HEK293T (cell line): ENCODE measurements at regions not wholly inside any gene's neighbourhood (a gene's known extent, or its start where the extent isn't known, plus 50 kb on each side); places are given as distances from the start of the nearest gene placed in this dataset.
"Not testable (repeated sequence)": the region's sequence is repeated elsewhere in the genome, so short reads cannot be mapped to it uniquely, and the experiment has no call there.

Source experiments
- CTBP1 ChIP-seq: fragments of 450-650 bp; IDR thresholded peaks from 2 replicates; pipeline ENCODE4 v1.6.1; 2016; ENCODE audit warnings: borderline replicate concordance
- FOXA1 ChIP-seq: fragments of 450-650 bp; IDR thresholded peaks from 2 replicates; pipeline ENCODE4 v1.6.1; 2016; ENCODE audit warnings: mild to moderate bottlenecking
- FOXK2 ChIP-seq: fragments of 450-650 bp; IDR thresholded peaks from 2 replicates; pipeline ENCODE4 v1.6.1; 2016; ENCODE audit warnings: mild to moderate bottlenecking
- FOXM1 ChIP-seq: fragments of 450-650 bp; IDR thresholded peaks from 2 replicates; pipeline ENCODE4 v1.6.1; 2017; ENCODE audit warnings: mild to moderate bottlenecking, borderline replicate concordance
- NFRKB ChIP-seq: fragments of 450-650 bp; IDR thresholded peaks from 2 replicates; pipeline ENCODE4 v1.6.1; 2016; ENCODE audit warnings: mild to moderate bottlenecking, moderate library complexity
- SP1 ChIP-seq: fragments of 450-650 bp; IDR thresholded peaks from 2 replicates; pipeline ENCODE4 v1.6.1; 2017
- SUZ12 ChIP-seq: fragments of 450-650 bp; IDR thresholded peaks from 2 replicates; pipeline ENCODE4 v1.6.1; 2016; ENCODE audit warnings: mild to moderate bottlenecking
- TARDBP ChIP-seq: fragments of 450-650 bp; IDR thresholded peaks from 2 replicates; pipeline ENCODE4 v1.6.1; 2016
- ZNF384 ChIP-seq: fragments of 450-650 bp; IDR thresholded peaks from 2 replicates; pipeline ENCODE4 v1.6.1; 2016
- TF ChIP-seq, protein P1 (sequence below): fragments of 450-650 bp; IDR thresholded peaks from 2 replicates; pipeline ENCODE4 v1.6.1; 2016

GRCh38 chr12:34251879-34252278 lies 229.6 kb downstream of the ALG10 start:
- not testable (repeated sequence) for TF ChIP-seq SUZ12, FOXM1, FOXA1, CTBP1, SP1, TARDBP, NFRKB, ZNF384, FOXK2
- TF ChIP-seq, protein P1, sequence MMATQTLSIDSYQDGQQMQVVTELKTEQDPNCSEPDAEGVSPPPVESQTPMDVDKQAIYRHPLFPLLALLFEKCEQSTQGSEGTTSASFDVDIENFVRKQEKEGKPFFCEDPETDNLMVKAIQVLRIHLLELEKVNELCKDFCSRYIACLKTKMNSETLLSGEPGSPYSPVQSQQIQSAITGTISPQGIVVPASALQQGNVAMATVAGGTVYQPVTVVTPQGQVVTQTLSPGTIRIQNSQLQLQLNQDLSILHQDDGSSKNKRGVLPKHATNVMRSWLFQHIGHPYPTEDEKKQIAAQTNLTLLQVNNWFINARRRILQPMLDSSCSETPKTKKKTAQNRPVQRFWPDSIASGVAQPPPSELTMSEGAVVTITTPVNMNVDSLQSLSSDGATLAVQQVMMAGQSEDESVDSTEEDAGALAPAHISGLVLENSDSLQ, result not testable (repeated sequence)
